Fibroblast of mammary gland (primary cell): ENCODE measurements at regions not wholly inside any gene's neighbourhood (a gene's known extent, or its start where the extent isn't known, plus 50 kb on each side); places are given as distances from the start of the nearest gene placed in this dataset.

Source experiments
- DNase-seq: peaks from one replicate; pipeline ENCODE4 v3.0.0-alpha.2; 2010; ENCODE audit warnings: low read depth
- H3K4me3 ChIP-seq: 2 replicates; pipeline ENCODE4 v1.5.1; 2011; ENCODE audit warnings: low read depth, mild to moderate bottlenecking, low read length, moderate library complexity; ENCODE audit not compliant: control insufficient read depth
- CTCF ChIP-seq: conservative IDR thresholded peaks from 2 replicates; pipeline ENCODE4 v1.5.1; 2011; ENCODE audit warnings: low read depth, low read length, inconsistent platforms; ENCODE audit not compliant: control insufficient read depth, insufficient read depth

- TF ChIP-seq CTCF: no peak
- DNase-seq: no peak
- H3K4me3 ChIP-seq: no peak overlapping the region
These were observed 54.1 kb downstream of the SHANK2 start for GRCh38 chr11:71198141-71198822.

- H3K4me3 ChIP-seq: no peak overlapping the region
- no peak for TF ChIP-seq CTCF
- no peak for DNase-seq
These were observed 55.3 kb downstream of the SHANK2 start for GRCh38 chr11:71197096-71197495.

GRCh38 chr11:71194710-71195109 is 57.7 kb downstream of the SHANK2 start:
- no peak for TF ChIP-seq CTCF
- DNase-seq: no peak
- H3K4me3 ChIP-seq: no peak overlapping the region

- no peak for TF ChIP-seq CTCF
- DNase-seq: no peak
- H3K4me3 ChIP-seq: no peak overlapping the region
These were observed 58.9 kb downstream of the SHANK2 start for GRCh38 chr11:71193431-71193830.

- no peak for DNase-seq
- no peak for TF ChIP-seq CTCF
- no peak overlapping the region for H3K4me3 ChIP-seq
These were observed 59.7 kb downstream of the SHANK2 start for GRCh38 chr11:71192629-71193028.

GRCh38 chr11:71191201-71191600 is 61.2 kb downstream of the SHANK2 start:
- no peak for DNase-seq
- TF ChIP-seq CTCF: no peak
- H3K4me3 ChIP-seq: no peak overlapping the region

GRCh38 chr11:71190551-71190950 is 61.8 kb downstream of the SHANK2 start:
- H3K4me3 ChIP-seq: no peak overlapping the region
- no peak for TF ChIP-seq CTCF
- no peak for DNase-seq
